ENCODE measurements at regions not wholly inside any gene's neighbourhood (a gene's known extent, or its start where the extent isn't known, plus 50 kb on each side); places are given as distances from the start of the nearest gene placed in this dataset.

GRCh38 chr2:16033032-16033293 is 92.6 kb downstream of the MYCN start:
- Histone ChIP-seq H3K9me2 (ENCODE audit: low read depth, low read length) (no peaks in the 10 kb centered on the region), H3K4me2 (ENCODE audit: low read length) (no peak overlapping the region), H3K36me3 (ENCODE audit: insufficient read depth, low read length) (no peaks in the 10 kb centered on the region), H3K9ac (ENCODE audit: low read length) (no peak overlapping the region), H3K79me2 (ENCODE audit: insufficient read depth, low read length) (no peaks in the 10 kb centered on the region), H3K4me1 (ENCODE audit: insufficient read depth, low read length, severe bottlenecking) (no peaks in the 10 kb centered on the region), H3K4me3 (ENCODE audit: low read depth, low read length, poor library complexity, severe bottlenecking) (no peak overlapping the region), H4K20me1 (ENCODE audit: insufficient read depth, low read length) (no peaks in the 10 kb centered on the region), H3K27ac (ENCODE audit: low read depth, low read length, poor library complexity, severe bottlenecking) (no peak overlapping the region), H3F3A (ENCODE audit: insufficient read depth, low read length) (no peaks in the 10 kb centered on the region), H3K27me3 (ENCODE audit: insufficient read depth, low read length) (no peaks in the 10 kb centered on the region), H3K9me3 (ENCODE audit: low read length) (no peaks in the 10 kb centered on the region), H2AFZ (ENCODE audit: low read length) (no peak overlapping the region)
- TF ChIP-seq, protein P1, sequence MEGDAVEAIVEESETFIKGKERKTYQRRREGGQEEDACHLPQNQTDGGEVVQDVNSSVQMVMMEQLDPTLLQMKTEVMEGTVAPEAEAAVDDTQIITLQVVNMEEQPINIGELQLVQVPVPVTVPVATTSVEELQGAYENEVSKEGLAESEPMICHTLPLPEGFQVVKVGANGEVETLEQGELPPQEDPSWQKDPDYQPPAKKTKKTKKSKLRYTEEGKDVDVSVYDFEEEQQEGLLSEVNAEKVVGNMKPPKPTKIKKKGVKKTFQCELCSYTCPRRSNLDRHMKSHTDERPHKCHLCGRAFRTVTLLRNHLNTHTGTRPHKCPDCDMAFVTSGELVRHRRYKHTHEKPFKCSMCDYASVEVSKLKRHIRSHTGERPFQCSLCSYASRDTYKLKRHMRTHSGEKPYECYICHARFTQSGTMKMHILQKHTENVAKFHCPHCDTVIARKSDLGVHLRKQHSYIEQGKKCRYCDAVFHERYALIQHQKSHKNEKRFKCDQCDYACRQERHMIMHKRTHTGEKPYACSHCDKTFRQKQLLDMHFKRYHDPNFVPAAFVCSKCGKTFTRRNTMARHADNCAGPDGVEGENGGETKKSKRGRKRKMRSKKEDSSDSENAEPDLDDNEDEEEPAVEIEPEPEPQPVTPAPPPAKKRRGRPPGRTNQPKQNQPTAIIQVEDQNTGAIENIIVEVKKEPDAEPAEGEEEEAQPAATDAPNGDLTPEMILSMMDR (IDR thresholded peaks at IDR 0.05; ENCODE audit: low read length) = no peak
- no peak for TF ChIP-seq EZH2 (IDR thresholded peaks at IDR 0.05; ENCODE audit: borderline replicate concordance, low read length)

DNA sequence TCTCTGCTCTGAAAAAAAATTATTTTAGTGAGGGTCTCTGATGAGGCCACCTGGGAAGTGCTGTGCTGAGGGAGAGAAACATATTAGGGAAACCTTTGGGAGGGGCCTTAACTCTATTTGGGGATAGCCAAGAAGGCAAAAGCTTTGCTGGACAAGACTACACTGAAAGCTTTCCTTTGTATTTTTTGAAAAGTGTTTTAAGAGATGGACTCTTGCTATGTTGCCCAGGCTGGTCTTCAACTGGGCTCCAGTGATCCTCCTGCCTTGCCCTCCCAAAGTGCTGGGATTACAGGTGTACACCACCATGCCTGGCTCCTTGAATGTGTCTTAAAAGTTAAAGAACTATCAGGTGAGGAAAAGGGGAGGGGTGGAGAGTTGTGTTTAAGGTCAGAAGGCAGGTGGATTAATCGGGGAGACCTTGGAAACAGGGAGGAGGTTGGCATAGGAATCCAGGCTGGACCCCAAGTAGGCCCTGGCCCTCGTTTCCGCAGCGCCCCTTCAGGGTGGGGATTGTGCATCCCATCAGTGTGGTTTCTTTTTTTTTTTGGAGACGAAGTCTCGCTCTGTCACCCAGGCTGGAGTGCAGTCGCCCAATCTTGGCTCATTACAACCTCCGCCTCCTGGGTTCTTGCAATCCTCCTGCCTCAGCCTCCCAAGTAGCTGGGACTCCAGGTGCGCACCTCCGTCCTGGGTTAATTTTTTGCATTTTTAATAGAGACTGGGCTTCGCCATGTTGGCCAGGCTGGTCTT is 92.1 kb downstream of the MYCN start:
- no peak for TF ChIP-seq EZH2 (IDR thresholded peaks at IDR 0.05; ENCODE audit: borderline replicate concordance, low read length)
- Histone ChIP-seq H4K20me1 (ENCODE audit: insufficient read depth, low read length) (no peaks in the 10 kb centered on the region), H3K4me2 (ENCODE audit: low read length) (no peak overlapping the region), H3K36me3 (ENCODE audit: insufficient read depth, low read length) (no peaks in the 10 kb centered on the region), H3K4me3 (ENCODE audit: low read depth, low read length, poor library complexity, severe bottlenecking) (no peak overlapping the region), H3K9me2 (ENCODE audit: low read depth, low read length) (no peaks in the 10 kb centered on the region), H2AFZ (ENCODE audit: low read length) (no peak overlapping the region), H3K4me1 (ENCODE audit: insufficient read depth, low read length, severe bottlenecking) (no peaks in the 10 kb centered on the region), H3K27ac (ENCODE audit: low read depth, low read length, poor library complexity, severe bottlenecking) (no peak overlapping the region), H3F3A (ENCODE audit: insufficient read depth, low read length) (no peaks in the 10 kb centered on the region), H3K27me3 (ENCODE audit: insufficient read depth, low read length) (no peaks in the 10 kb centered on the region), H3K9ac (ENCODE audit: low read length) (no peak overlapping the region), H3K79me2 (ENCODE audit: insufficient read depth, low read length) (no peaks in the 10 kb centered on the region), H3K9me3 (ENCODE audit: low read length) (no peaks in the 10 kb centered on the region)

DNA sequence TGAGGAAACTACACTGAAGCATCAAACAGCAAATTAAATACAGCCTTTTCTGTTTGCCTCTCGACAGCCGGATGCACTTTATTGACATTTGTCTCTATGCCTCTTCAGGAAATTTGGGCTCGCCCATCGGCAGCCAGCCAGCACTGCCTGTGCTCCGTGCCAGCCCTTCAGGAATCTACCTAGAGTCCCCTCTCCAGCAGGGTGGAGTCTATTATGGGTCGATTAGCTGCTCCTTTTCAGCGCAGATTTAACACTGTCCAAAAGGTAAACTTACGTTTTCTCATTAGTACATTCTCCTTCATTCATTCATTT is 91.5 kb downstream of the MYCN start:
- H3K9me3 ChIP-seq (ENCODE audit: low read length) = no peaks in the 10 kb centered on the region
- no peak overlapping the region for H3K4me2 ChIP-seq (ENCODE audit: low read length)
- H2AFZ ChIP-seq (ENCODE audit: low read length) = no peak overlapping the region
- no peaks in the 10 kb centered on the region for H3K27me3 ChIP-seq (ENCODE audit: insufficient read depth, low read length)
- no peak for TF ChIP-seq EZH2 (IDR thresholded peaks at IDR 0.05; ENCODE audit: borderline replicate concordance, low read length)
- TF ChIP-seq, protein P1 (IDR thresholded peaks at IDR 0.05; ENCODE audit: low read length) = no peak
- H3K9ac ChIP-seq (ENCODE audit: low read length) = no peak overlapping the region
- H3K36me3 ChIP-seq (ENCODE audit: insufficient read depth, low read length) = no peaks in the 10 kb centered on the region
- no peak overlapping the region for H3K4me3 ChIP-seq (ENCODE audit: low read depth, low read length, poor library complexity, severe bottlenecking)
- no peaks in the 10 kb centered on the region for H3K79me2 ChIP-seq (ENCODE audit: insufficient read depth, low read length)
- H3K4me1 ChIP-seq (ENCODE audit: insufficient read depth, low read length, severe bottlenecking) = no peaks in the 10 kb centered on the region
- no peak overlapping the region for H3K27ac ChIP-seq (ENCODE audit: low read depth, low read length, poor library complexity, severe bottlenecking)
- no peaks in the 10 kb centered on the region for H4K20me1 ChIP-seq (ENCODE audit: insufficient read depth, low read length)
- no peaks in the 10 kb centered on the region for H3K9me2 ChIP-seq (ENCODE audit: low read depth, low read length)
- H3F3A ChIP-seq (ENCODE audit: insufficient read depth, low read length) = no peaks in the 10 kb centered on the region
